Activated naive CD4-positive, alpha-beta T cell (primary cell): ENCODE measurements at regions not wholly inside any gene's neighbourhood (a gene's known extent, or its start where the extent isn't known, plus 50 kb on each side); places are given as distances from the start of the nearest gene placed in this dataset.

ENCODE experiments used
- DNase-seq, 4 experiments: peaks; one replicate each; lab custom pipeline; 2025; lab: John Stamatoyannopoulos, UW

DNA sequence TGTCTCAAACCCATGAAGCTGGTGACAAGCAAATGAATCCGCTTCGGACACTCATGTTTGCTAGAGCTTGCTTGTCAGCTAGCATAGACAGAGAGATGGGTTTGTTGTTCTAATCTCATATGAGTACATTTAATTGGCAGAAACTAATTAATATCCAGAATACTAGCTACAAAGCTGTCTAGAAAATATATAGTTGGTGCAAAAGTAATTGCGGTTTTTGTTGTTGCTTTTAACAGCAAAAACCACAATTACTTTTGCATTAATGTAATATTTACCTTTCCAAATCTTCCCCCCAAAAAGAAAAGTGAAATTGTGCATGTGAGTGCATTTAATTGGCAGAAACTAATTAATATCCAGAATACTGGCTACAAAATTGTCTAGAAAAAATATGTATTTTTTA, 1115.2 kb downstream of the TDRD15 start:
- DNase-seq: no peak

DNA sequence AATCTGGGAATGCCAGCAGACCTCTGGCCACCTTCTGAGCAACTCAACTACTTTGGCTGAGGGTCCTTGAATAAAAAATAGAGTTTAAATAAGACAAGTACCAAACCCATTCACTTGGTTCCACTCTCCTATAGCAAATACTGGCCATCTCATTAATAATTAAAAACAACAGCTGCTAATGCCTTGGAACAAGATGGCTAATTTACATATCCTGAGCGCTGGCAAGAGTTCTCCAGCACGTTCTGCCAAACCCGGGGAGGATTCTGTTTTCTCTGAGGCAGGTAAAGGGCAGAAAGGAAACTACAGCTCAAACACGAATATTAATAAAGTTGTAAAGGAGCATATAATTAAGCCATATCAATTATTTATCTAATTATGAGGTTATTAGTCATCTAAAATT, 1123.7 kb downstream of the TDRD15 start:
- no peak for DNase-seq

DNA sequence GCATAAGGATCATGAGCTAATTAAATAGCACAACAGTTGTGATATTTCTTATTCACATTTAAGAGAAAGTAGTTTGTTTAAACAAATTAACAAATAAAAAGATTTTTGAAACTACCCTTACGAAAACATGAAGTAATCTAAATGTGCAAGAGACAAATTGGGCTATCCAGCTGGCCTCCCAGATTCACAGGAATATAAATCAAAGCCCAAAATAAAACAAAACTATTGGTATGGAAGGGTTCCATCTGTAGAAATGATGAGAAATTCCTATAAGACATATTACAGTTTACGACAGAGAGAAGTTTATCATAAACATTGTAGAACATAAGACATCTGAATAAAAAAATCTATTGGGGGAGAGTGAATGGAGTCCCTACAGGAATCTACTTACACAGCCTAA, 1125.1 kb downstream of the TDRD15 start:
- no peak for DNase-seq

DNA sequence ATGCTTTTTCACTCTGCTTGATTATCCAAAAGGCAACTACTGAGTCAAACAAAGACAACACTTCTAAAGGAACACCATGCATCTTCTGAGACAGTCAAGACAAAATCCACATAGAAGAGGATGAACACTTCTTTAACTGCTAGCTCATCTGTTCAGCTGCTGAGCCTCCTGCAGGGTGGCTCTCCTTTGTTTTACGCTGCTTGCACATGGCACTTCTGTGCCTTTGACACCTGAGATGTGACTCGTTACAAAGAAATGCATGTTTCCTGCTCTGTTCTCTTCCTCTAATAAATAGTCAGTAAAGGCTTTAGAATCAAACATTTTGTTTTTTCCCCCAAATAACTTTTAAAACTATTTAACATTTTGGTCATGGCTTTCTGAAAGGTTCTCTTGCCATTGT, 1129.4 kb downstream of the TDRD15 start:
- no peak for DNase-seq

GRCh38 chr2:22261165-22261564, 1123.8 kb upstream of the KLHL29 start:
- DNase-seq: no peak

DNA sequence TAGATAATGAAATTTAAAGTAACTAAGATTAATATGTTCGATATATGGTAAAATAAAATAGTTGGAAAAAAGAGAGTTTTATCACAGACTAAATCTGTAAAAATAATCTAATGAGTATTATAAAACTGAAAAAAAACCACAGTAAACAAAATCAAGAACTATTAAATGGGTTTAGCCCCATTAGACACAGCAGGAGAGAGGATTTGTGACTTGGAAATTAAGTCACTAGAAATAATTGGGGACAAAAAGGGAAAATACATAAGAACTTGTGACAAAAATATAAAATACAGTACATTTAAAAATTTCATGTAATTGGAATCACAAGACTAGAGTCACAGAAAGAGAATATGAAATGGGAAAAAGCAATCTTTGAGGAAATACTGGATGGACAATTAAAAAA, 1114.6 kb upstream of the KLHL29 start:
- DNase-seq: no peak

DNA sequence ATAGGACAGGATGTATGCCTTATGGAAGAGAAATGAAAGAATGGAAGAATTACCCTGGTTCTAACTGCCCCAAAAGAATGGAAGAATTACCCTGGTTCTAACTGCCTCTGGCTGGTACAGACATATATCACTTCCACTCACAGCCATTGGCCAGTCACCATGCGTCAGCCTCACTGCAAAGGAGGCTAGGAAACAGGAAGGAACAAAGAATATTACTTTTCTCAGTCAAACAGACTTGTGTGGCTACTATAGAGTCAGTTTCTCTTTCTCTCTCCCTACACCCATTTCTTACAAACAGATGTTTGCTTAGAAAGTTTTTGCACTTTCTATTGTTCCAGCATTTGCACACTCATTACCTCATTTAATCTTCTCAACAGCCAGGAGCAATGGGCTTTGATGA, 1111.1 kb upstream of the KLHL29 start:
- DNase-seq: no peak

DNA sequence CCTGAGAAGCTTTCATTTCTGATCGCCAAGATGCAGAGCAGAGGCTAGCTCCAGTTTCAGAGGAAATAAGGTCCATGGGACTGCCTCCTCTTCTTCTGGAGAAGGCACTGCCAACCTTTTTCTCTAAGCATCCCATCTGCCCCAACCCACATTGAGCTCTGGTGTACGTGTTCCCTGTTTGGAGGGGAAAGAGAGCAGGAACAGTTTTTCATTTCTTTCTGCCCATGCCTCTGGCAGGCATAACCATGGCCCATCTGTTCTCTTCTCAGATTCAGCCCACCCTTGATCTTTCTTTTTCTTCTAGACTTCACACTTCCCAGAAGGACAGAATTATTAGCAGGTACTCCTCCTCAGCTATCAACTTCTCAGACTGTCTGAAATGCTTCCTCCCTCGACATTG, 1110.3 kb upstream of the KLHL29 start:
- DNase-seq: no peak

- DNase-seq: no peak
These were observed 1108.3 kb upstream of the KLHL29 start for GRCh38 chr2:22276696-22277095.

DNA sequence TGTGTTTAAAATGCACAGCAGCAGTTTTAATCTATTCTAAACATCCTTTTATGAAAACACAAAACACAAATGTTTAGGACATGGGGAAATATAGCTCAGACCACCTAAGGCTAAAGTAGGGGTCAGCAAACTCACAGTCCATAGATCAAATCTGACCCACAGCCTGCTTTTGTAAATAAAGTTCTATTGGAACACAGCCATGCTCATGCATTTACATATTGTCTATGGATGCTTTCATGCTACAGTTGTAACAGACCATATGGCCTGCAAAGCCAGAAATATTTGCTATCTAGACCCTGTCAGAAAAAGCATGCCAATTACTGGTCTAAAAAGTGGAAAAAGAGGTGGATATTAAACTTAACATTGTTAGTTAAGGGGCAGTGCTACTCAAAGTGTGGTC, 1105.4 kb upstream of the KLHL29 start:
- DNase-seq: no peak

- DNase-seq: no peak
These were observed 1103.9 kb upstream of the KLHL29 start for GRCh38 chr2:22281033-22281432.

- DNase-seq: no peak
These were observed 1102.8 kb upstream of the KLHL29 start for GRCh38 chr2:22282220-22282619.

GRCh38 chr2:22282916-22283315, 1102.1 kb upstream of the KLHL29 start:
- no peak for DNase-seq

DNA sequence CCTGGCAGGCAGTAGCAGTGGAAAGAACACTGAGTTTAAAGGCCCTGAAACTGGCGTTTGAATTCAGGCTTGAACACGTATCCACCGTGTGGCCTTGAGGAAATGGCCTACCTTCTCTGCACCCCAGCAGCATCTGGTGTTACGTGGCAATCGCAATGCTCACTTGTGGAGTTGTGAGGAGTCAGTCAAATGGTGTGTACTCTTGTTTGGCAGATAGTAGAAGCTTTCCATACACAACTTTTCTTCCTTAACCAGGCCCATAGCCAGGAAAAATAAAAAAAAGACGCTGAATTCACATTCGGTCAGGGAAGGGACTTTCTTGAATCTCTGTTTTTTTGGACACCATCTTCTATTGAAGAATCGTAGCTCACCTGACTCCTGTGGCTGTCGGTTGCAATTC, 1101.5 kb upstream of the KLHL29 start:
- no peak for DNase-seq

DNA sequence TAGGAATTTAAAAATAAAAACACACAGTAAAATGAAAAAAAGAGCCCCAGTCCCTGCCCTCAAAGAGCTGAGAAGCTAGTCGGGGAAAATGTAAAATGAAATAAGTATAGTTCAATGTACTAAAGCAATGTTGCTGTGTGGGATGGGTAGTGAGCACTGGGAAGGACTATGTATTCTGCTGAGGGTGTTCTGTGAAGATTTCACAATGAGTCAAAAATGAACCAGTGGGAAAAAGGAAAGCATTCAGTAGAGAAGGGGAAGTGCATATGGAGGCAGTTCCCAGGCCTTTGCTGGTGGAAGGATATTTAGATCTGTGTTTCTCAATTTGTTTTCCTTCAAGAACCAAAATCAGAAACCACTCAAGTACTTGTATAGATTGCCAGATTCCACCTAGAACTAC, 1094.7 kb upstream of the KLHL29 start:
- DNase-seq: no peak

DNA sequence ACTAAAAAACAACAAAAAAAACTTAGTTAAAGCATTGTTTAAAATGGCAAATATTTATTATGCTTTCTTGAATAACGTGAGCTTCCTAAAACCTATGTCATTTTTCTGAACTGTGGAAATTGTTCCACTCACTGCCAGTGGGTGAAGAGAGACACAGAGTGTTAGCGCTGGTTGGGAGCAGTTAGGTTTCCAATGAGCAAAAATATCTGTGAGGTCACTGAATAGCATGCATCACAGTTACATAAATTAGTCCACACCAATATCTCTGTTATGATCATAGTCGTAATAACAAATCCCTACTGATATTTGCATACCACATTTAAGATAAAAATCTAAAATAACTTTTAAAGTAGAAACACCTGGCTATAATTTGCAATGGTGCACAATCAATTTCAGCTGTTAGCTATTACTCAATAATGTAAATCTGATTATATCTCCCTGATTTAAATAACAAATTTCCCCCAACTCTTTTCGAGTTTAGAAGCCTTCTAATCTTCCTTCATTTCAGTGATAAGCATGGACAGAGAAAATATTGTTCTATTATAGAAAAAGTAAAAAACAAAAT, 1094.0 kb upstream of the KLHL29 start:
- no peak for DNase-seq

GRCh38 chr2:22301228-22301627, 1083.8 kb upstream of the KLHL29 start:
- DNase-seq: no peak

- DNase-seq: no peak
These were observed 1058.7 kb upstream of the KLHL29 start for GRCh38 chr2:22326250-22326649.

- DNase-seq: no peak
These were observed 1055.5 kb upstream of the KLHL29 start for GRCh38 chr2:22329211-22330154.

DNA sequence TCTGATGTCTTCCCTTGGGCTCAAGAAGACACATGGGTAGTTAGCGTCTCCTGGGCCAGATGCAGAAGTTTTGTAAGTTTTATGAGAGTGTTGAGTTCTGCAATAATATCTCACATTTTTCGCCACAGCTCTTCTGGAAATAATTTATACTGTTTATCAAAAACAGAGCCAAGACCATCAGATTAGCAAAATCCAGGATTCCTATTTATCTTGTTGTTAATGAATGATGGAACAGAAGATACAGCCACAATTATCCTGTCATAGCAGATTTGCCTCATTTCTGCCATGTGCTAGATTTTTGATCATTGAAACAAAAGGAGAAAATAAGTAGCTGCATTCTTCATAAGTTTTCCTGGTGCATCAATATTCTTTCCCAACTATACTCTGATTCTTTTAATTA, 1048.6 kb upstream of the KLHL29 start:
- no peak for DNase-seq

DNA sequence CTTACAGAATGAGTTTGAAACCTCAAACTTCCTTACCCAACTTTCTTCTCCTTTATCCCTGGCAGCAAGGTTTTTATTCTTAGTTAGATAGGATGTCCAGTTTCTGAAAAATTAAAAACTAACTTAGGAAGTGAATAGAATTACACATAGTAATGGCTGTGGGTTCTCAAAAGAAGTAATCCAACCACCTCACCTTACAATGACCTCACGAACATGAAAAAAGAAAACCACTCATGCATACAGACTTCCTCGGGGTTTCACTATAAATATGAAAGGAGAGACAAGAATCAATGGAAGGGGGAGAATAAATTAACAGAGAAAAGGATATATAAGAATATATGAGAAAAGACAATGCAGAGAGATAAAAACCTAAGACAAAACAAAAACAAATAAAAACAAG, 1044.3 kb upstream of the KLHL29 start:
- no peak for DNase-seq

DNA sequence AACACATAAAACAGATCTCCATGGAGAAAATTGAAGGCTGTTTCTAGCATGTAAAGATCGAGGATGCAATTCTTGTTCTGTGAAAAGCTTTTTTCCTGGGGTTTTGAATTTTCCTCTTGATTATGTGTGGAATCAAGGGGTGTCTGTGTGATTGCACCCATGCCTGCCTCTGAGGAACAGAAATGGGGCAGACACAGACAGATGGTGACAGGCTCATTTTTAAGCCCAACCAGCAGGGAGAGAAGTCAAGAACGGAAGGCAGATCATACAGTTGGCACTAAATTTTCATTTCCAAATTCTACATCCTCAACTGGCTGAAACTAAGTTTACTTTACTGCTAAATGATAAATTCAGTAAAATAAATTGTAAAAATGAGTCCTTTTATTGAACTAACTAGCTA, 1037.7 kb upstream of the KLHL29 start:
- no peak for DNase-seq

DNA sequence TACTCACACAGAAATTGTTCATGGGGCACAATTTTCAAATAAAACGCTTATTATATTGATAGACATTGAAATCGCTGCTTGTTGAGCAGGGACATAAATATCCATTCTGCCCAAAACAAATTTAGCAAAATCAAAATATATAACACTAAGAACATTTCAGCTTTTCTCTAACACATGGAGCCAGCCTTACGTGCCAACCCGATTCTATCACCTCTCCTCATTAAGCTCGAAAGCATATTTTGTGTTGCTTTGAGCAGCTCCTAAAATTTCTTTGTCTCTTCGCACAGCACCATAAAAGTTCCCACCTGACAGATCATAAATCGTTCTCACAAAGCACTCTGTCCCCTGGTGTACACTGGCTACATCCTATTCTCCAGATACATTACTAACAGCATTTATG, 1034.4 kb upstream of the KLHL29 start:
- no peak for DNase-seq
